Lower lobe of right lung (tissue), 2 donors: ENCODE measurements at regions not wholly inside any gene's neighbourhood (a gene's known extent, or its start where the extent isn't known, plus 50 kb on each side); places are given as distances from the start of the nearest gene placed in this dataset.

Experiments
- ATAC-seq, 2 donors: fragments of 200-7000 bp; cut with Tn5 transposase; one replicate each; pipeline ENCODE4 v1.9.1; 2020 to 2022; ENCODE audit warnings: mild to moderate bottlenecking in 2 of 2, moderate library complexity in 2 of 2
- DNase-seq: peaks from one replicate; pipeline ENCODE4 v3.0.0-alpha.2; 2020
- H3K27ac ChIP-seq: fragments of 200-600 bp; one replicate; pipeline ENCODE4 v1.8.0; 2022
- H3K27me3 ChIP-seq: fragments of 200-600 bp; one replicate; pipeline ENCODE4 v1.8.0; 2022; ENCODE audit warnings: low read depth
- H3K36me3 ChIP-seq: fragments of 200-600 bp; one replicate; pipeline ENCODE4 v1.8.0; 2022; ENCODE audit warnings: mild to moderate bottlenecking
- H3K4me1 ChIP-seq: fragments of 200-600 bp; one replicate; pipeline ENCODE4 v1.8.0; 2022
- H3K4me3 ChIP-seq: fragments of 200-600 bp; one replicate; pipeline ENCODE4 v1.8.0; 2022; ENCODE audit warnings: mild to moderate bottlenecking
- H3K9me3 ChIP-seq: fragments of 200-600 bp; one replicate; pipeline ENCODE4 v1.8.0; 2022
- CTCF ChIP-seq: fragments of 200-600 bp; IDR thresholded peaks from one replicate; pipeline ENCODE4 v1.8.0; 2022; ENCODE audit warnings: antibody characterized with exemption, mild to moderate bottlenecking
- intact Hi-C: fragments of 100-400 bp; cut with DNase I; formaldehyde crosslinking; loops from one replicate; pipeline ENCODE4 v1.11.0; 2022
- donor health status: DM: no; HTN: yes; CAD: no; lungs with severe emphysema.

- ATAC-seq, result no peak
- TF ChIP-seq CTCF, result no peak
- intact Hi-C loops, result no loop called here
Measured at GRCh38 chr2:64342195-64343099, 111.5 kb upstream of the LGALSL start.

GRCh38 chr2:64344999-64345576 is 108.9 kb upstream of the LGALSL start:
- no peak overlapping the region for H3K27ac ChIP-seq
- H3K4me3 ChIP-seq, result no peak overlapping the region
- ATAC-seq, result no peak
- intact Hi-C loops, result no loop called here
- no peaks in the 10 kb centered on the region for H3K4me1 ChIP-seq
- TF ChIP-seq CTCF, result no peak
- no peak for DNase-seq
- no peaks in the 10 kb centered on the region for H3K36me3 ChIP-seq
- no peaks in the 10 kb centered on the region for H3K27me3 ChIP-seq
- no peaks in the 10 kb centered on the region for H3K9me3 ChIP-seq

More at GRCh38 chr2:64342195-64343099, 111.5 kb upstream of the LGALSL start:
- H3K4me1 ChIP-seq, result no peaks in the 10 kb centered on the region
- DNase-seq, result no peak
- no peaks in the 10 kb centered on the region for H3K27me3 ChIP-seq
- no peaks in the 10 kb centered on the region for H3K36me3 ChIP-seq
- H3K9me3 ChIP-seq, result no peaks in the 10 kb centered on the region
- no peak overlapping the region for H3K27ac ChIP-seq
- H3K4me3 ChIP-seq, result no peak overlapping the region

DNA sequence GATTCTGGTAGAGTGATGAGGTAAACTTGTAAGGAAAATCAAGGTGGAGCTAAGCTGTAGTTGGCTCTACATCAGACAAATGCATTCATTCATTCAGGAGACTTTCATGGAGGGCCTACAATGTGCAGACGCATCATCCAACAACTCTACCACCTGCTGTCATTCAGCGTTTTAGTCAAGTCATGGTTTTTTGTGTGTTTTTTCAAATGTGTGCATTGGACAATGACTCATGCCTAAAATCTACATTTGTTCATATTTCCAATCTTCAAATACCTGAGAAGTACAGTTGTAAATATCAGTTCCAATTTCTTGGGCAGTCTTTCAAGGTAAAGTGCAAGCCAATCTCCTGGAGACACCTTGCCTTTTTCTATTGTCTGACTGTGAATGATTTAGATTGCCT is 108.0 kb upstream of the LGALSL start:
- no peaks in the 10 kb centered on the region for H3K36me3 ChIP-seq
- H3K9me3 ChIP-seq, result no peaks in the 10 kb centered on the region
- DNase-seq (no peak), ATAC-seq (no peak)
- H3K4me3 ChIP-seq, result no peak overlapping the region
- H3K27ac ChIP-seq, result no peak overlapping the region
- no peaks in the 10 kb centered on the region for H3K27me3 ChIP-seq
- TF ChIP-seq CTCF, result no peak
- no peaks in the 10 kb centered on the region for H3K4me1 ChIP-seq
- intact Hi-C loops, result no loop called here

DNA sequence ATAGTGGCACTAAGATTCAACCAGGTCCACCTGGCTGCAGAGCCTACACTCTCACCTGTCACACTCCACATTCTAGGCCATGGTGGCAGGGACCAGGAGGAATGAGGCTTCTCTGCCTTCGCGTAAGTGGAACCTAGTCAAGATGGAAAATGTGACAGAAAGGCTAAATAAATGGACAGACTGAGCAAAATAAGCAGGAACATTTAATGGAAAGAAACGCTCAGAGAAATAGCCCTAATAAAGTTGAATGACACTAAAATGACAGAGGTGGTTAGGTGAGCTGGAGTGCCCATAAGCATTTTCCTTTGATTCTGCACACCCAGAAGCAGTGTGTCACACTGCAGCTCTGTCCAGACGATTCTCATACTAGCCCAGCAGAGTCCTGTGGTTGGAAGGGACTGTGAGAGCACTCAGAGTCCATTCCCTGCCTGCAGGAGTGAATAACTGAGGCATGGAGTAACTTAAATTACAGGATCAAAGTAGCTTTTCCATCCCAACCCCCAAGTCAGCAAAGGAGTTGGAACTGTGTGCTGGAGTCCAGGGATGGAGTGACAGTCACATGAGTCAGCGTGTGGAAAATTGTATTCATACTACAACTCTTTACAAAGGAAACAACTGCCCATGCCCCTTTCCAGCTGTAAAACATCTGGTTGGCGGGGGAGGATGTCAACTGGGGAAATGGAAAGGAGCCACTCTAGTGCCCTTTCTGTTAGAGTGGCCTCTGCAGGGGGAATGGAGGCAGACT is 105.4 kb upstream of the LGALSL start:
- no peak overlapping the region for H3K4me3 ChIP-seq
- DNase-seq, result no peak
- no peak for TF ChIP-seq CTCF
- no peak overlapping the region for H3K27ac ChIP-seq
- intact Hi-C loops, result no loop called here
- no peaks in the 10 kb centered on the region for H3K4me1 ChIP-seq
- H3K36me3 ChIP-seq, result no peaks in the 10 kb centered on the region
- no peaks in the 10 kb centered on the region for H3K9me3 ChIP-seq
- no peak for ATAC-seq
- H3K27me3 ChIP-seq, result no peaks in the 10 kb centered on the region

DNA sequence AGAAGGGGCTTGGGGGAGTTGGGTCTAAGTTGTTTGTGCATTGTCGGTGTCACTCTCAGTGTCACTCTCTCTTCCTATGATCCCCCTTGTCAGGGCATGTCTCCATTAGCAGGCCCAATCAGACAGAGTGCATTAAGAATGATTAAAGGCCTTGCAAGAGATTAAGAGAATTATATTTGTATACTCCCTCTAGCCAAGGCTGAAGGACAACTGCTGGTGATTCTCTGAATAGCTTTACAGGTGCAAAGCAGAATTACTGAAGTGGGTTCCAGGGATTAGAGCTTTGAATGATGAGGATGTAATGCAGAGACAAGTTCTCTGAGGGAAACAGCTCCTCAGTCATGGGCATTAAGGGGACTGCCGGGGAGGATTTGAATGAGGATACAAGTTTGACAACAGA is 104.8 kb upstream of the LGALSL start:
- Histone ChIP-seq H3K27ac (no peak overlapping the region), H3K4me1 (no peaks in the 10 kb centered on the region), H3K9me3 (no peaks in the 10 kb centered on the region), H3K27me3 (no peaks in the 10 kb centered on the region), H3K36me3 (no peaks in the 10 kb centered on the region), H3K4me3 (no peak overlapping the region)
- ATAC-seq (no peak), DNase-seq (no peak)
- intact Hi-C loops, result no loop called here
- no peak for TF ChIP-seq CTCF
